ENCODE measurements at regions not wholly inside any gene's neighbourhood (a gene's known extent, or its start where the extent isn't known, plus 50 kb on each side); places are given as distances from the start of the nearest gene placed in this dataset.

- DNase-seq = no peak
Observed at GRCh38 chr2:6495466-6495865, 370.2 kb downstream of the CMPK2 start.

DNA sequence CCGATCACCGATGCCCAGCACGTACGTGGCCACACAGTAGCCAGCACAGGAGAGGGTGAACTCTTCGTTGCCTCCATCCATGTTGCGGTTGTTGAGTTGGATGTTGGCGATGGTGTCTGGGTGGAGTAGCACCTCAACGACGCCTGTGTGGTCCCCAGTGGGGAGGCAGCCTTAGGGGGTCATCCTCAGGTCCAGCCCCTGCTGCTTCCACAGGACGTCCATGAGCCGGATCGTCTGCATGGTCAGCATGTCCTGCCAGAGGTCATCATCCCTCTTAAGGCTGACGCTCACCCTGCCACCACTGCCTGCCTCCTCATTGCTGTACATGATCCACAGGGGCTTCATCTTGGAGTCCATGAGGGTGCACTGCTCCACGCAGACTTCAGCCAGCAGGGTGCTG is 369.3 kb downstream of the CMPK2 start:
- DNase-seq = no peak

DNA sequence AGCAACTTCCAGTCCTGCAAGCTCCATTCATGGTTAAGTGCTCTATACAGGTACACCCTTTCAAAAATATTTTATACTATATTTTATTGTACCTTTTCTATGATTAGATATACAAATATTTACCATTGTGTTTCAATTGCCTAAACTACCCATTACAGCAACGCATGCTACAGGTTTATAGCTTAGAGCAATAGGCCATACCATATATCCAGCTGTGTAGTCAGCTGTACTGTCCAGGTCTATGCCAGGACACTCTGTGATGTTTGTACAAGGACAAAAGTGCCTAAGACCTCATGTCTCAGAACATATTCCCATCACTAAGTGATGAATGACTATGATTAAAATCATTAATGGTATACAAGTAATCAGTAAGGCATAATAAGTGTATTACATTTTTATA is 368.7 kb downstream of the CMPK2 start:
- DNase-seq = no peak

DNA sequence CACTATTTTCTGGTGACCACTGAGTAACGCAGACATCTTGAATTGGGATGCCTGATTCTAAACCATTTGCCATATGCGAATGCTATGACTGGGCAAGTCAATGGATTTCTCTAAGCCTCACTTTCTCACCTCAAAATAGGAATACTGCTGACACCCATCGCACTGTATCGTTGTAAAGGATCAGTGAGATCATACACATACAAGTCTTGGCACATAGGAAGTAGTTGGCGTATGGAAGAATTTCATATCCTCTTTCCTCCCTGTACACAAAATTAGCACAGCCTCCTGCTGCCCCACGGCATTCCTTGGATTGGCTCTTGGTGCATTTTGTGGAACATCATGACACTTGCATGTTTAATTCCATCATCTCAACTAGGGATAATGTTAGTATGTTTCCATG is 366.9 kb downstream of the CMPK2 start:
- no peak for DNase-seq

GRCh38 chr2:6499691-6500090 is 366.0 kb downstream of the CMPK2 start:
- DNase-seq = no peak

DNA sequence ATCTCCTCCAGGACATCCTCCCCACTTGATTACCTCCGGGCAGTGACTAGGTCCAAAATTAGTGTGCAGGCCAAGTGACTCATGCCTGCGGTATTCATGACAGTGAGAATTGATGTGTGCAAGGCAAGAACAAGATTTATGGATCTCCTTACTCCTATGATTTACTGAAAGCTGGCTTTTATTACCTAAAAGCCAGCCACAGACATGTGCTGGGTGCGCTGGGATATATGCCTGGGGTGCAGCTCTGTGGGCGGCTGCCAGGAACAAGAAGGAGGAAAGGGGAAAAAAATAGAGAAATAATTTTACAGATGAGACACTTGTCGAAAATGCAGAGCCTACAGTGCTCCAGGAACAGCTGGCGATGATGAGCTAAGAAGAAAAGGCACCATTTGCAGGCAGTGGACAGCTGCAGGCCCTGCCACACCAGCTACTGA is 359.3 kb downstream of the CMPK2 start:
- DNase-seq = no peak

DNA sequence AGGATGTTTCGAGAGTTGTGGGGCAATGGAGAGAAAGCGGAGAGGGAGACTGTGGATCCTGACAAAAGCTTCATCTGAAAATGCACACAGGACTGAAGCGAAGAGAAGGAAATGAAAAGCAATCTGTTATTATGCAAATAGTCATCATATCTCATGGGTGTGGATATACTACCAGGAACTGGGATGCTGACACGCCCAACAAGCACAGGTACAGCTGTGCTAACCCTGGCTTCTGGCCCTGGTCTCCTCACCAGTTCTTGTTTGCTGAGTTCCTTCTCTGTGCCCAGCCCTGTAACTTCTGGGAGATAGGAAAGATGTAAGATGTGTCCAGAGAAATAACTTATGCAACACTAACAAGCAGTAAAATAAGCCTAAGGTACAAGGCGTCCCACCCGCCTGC is 358.8 kb downstream of the CMPK2 start:
- no peak for DNase-seq

DNA sequence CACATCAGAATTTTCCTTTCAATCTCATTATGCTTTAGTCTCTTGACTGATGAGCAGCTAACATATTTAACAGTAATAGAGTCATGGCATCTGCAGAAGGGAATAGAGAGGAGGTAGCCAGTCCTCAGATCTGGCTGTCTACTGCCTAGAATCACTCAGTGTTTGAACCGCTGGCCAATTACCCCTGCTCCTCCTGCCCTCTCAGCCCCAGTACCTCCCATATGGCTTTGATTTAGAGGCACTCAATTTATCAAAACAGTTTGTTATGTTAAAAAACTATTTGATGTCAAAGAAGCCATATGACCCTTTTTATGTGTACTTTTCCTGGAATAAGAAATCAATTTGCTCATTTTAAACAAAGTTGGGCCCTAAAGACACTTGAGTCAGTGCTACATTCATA is 355.2 kb downstream of the CMPK2 start:
- no peak for DNase-seq

DNA sequence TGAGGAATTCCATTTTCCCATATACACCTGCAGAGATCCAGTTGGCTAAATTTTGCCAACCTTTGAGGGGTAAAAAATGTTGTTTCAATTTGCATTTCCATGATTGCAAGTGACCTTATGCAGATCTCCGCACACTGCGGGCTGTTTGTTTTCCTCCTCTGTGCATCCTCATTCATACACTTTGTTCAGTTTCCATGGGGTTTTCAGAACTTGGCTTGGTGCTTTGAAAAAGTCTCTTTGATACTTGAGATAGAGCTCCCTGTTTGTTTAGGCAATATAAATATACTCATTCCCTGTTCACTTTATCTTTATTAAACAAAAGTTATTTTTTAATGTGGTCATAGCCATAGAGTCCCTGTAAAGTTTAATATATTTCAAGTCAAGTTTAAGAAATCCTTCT is 353.1 kb downstream of the CMPK2 start:
- no peak for DNase-seq

DNA sequence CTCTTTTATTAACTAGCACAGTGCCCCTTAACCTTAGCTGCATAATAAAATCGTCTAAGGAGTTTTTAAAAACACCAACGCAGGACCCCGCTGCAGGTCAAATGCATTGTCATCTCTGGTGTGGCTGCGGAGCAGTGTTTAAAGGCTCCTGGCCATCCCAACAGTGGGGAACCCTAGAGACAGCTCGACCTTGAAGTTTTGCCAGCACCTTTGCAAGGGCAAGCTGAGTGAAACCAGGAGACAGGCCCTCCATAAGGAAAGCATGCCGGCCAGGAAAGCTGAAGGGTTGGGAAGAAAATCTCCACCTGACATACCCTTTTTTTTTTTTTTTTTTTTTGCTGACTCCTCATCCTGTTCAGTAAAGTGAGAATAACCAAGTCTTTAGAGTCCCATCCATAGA is 349.0 kb downstream of the CMPK2 start:
- no peak for DNase-seq

GRCh38 chr2:6518361-6518760 is 347.3 kb downstream of the CMPK2 start:
- no peak for DNase-seq

DNA sequence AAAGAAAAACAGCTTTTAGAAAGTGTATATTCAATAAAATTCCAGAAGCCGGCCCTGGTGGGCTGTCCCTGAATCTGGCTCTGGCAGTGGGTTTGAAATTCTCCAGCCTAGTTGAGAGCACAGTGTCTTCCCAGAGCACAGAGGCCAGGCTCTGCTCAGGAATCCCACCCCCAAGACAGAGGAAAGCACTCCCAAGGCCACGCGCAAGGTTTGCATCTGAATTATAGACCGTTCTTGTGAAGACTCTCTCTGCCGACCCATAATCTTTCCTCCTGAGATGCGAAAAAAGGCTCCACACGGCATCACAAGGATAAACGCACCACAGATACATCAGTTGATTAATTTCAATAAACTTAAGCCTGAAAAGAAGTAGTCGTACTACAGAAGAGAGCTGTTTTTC is 342.2 kb downstream of the CMPK2 start:
- DNase-seq = no peak

DNA sequence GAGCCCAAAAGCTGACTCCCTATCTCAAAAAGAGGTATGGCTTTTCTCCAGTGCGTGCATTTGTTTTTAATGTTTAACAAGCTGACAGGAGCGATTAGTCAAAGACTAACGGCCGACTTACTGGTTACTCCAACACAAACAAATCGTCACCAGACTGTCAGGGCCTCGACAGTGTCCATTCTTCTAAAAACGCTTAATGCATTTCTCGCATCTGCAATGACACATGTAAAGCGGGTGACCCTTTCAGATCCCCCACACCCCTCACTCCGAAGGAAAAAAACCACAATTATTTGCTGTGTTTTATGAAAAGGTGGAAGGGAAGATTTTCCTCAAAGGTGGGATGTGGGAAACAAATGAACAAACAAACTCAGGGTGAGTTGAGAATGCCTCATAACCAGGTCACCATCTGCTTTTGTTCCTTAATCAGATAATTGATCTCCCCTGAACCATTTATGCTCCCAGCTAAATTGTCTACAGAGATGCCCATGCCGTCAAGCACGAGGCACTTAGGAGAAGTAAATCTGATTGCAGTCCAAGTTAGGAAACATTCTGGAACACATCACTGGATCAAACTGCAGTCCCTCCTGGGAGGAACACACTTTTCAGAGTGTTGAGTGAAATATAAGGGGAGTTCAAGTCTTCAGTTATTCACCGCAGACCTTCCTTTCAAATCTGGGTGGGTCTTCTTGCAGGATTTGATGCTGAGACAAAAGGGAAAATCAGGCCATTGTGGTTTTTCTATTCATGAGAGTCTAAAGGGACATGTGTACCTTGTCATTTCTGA is 340.8 kb downstream of the CMPK2 start:
- DNase-seq = no peak

DNA sequence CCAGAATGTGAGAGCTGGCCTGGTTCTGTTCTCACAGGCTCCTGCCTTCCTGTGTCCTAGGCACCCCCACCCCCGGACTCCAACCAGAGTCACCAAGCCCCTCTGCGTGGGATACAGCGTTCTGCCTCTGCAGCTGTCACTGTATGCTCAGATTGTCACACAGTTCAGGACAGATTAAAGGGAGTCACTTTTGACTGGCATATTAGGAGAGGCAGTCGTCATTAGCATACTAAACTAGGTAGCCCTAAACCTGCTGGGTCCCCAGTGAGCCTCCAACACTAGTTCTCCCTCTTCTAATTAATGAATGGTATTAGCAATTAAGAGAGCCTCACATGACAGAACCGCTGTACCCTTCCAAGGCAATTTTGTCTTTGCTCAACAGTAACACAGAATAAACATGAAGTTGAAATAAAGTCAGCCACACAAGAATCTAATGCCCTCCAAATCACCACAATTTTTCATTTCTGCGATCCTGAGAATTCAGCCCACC is 340.2 kb downstream of the CMPK2 start:
- DNase-seq = no peak

- DNase-seq = peak; percentile 58
Observed at GRCh38 chr2:6526093-6526824, 339.4 kb downstream of the CMPK2 start.

DNA sequence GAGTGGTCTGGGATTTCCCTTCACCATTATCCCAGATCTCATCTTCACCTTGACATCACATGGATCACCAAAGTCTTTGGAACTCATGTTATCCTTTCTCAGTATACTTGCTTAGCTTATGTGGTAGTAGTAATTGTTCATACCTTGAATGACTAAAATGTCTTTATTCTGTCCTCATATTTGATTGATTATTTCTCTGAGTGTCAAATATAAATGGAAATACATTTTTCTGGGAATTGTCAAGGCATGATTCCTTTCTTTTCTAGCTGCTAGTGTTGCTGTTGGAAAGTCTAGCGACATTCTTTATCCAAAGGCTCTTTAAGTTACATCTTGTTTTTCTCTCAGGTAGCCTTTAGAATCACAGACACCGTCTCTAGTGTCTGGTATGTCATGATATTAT is 334.4 kb downstream of the CMPK2 start:
- DNase-seq = no peak

GRCh38 chr2:6535572-6535971 is 330.1 kb downstream of the CMPK2 start:
- no peak for DNase-seq

GRCh38 chr2:6538607-6539006 is 327.1 kb downstream of the CMPK2 start:
- DNase-seq = no peak

DNA sequence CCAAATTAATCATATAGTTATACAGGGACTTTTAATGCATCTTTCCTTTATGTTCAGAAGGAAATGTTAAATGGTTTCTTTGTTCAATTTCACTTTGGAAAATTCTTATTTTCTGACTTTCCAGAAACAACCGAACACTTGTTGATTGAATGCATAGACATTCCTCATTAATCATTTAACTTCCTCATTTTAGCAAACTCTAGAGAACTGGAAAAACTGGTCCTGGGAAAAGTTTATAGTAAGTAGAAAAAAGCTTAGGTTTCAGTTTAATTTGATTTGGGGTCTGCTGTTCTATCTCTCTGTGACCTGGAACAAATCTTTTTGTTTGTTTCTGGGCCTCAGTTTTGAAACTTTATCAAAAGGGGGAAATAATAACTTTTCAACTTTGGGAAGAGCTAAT is 320.4 kb downstream of the CMPK2 start:
- DNase-seq = no peak

- DNase-seq = no peak
Observed at GRCh38 chr2:6545795-6546194, 319.9 kb downstream of the CMPK2 start.

DNA sequence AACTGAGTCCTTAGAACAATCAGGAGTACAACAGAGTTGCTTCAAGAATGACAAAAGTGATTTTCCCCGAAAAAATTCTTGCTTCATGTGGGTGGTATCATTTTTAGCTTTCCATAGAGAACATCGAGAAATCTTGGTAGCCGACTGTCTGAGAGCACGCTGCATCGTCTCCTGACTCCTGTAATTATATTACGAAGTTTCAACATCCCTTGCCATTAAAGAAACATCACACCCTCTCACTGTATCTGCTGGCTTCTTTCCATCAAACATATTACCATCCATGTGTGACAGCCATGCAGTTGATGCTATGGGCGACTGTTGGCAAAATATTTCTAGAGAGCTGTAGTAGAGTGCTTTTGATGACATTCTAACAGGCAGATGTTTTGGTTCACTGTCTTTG is 311.2 kb downstream of the CMPK2 start:
- no peak for DNase-seq

GRCh38 chr2:6556755-6557154 is 309.0 kb downstream of the CMPK2 start:
- no peak for DNase-seq

DNA sequence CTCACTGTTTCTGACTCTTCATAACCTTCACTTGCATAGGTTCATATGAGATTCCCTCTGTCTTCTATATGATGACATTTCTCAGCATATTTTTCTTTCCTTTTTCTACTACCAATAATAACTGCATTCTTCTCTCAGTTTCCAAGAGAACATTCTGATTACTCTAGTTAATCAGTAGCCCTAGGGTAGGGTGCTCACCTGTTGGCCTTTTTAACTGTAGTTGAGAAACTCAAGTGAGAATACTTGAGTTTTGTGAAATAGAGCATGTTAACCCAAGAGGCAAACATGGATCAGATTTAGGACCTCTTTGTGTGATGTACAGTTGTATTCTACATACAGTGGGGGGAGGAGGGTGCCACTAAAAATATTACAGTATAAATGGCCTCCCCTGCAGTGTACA is 308.0 kb downstream of the CMPK2 start:
- DNase-seq = no peak

DNA sequence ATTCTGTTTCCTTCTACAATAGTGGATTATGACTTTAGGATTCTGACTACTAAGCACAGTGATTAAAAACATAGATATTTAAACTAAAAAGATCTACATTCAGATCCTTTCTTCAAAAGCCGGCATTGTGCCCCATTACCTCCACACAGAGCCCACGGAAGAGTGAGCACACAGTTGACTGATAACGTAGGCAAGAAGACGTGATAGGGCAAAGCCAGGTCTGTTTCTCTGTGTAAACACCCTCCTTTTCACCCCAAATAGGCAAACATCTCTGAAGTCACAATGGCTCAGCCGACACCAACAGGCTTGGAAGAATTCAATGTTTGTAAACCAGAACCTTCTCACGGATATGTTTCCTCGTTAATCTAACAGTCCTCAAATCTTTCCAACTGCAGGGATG is 302.9 kb downstream of the CMPK2 start:
- DNase-seq = peak; percentile 4

- no peak for DNase-seq
Observed at GRCh38 chr2:6564326-6564725, 301.4 kb downstream of the CMPK2 start.
